ENCODE measurements at regions not wholly inside any gene's neighbourhood (a gene's known extent, or its start where the extent isn't known, plus 50 kb on each side); places are given as distances from the start of the nearest gene placed in this dataset.

- Histone ChIP-seq H3K4me2 (no peak overlapping the region), H3K27ac (no peak overlapping the region), H3K9me3 (no peaks in the 10 kb centered on the region), H3K4me3 (no peak overlapping the region), H3K4me1 (no peaks in the 10 kb centered on the region)
- no peak for FAIRE-seq
- ChIA-PET CTCF (no interaction called here), POLR2A (no interaction called here)
- WGBS (ENCODE audit: missing lambda C conversion rate) = 17% methylated on average over 3 of the region's 3 CpGs
- no peak for DNase-seq (ENCODE audit: low read depth in 1 of 2, low spot score in 1 of 2)
- no peak for ATAC-seq
- TF ChIP-seq FOSL2 (IDR thresholded peaks at IDR 0.05) (no peak), FOSL2 (CRISPR knock-in tag; IDR thresholded peaks at IDR 0.05) (no peak), BHLHE40 (IDR thresholded peaks at IDR 0.05; ENCODE audit: low read depth, low read length) (no peak)
These were observed 73.8 kb upstream of the OPCML start for GRCh38 chr11:133606124-133606523.

GRCh38 chr11:133605482-133605881, 73.2 kb upstream of the OPCML start:
- whole genome bisulfite sequencing (ENCODE audit: missing lambda C conversion rate) = 17% methylated on average over 2 of the region's 2 CpGs
- Histone ChIP-seq H3K4me3 (no peak overlapping the region), H3K4me2 (no peak overlapping the region), H3K9me3 (no peaks in the 10 kb centered on the region), H3K27ac (no peak overlapping the region), H3K4me1 (no peaks in the 10 kb centered on the region)
- FAIRE-seq = no peak
- CTCF ChIA-PET = no interaction called here
- DNase-seq (ENCODE audit: low read depth in 1 of 2, low spot score in 1 of 2) = no peak
- POLR2A ChIA-PET = no interaction called here
- no peak for TF ChIP-seq BCL3 (IDR thresholded peaks at IDR 0.05)
- TF ChIP-seq HDAC2 (IDR thresholded peaks at IDR 0.05) = no peak
- no peak for TF ChIP-seq PHF8 (IDR thresholded peaks at IDR 0.05; ENCODE audit: borderline replicate concordance, low read depth)
- no peak for TF ChIP-seq MAFK (IDR thresholded peaks at IDR 0.05; ENCODE audit: partially characterized antibody)
- no peak for TF ChIP-seq NFE2L2 (conservative IDR thresholded peaks at IDR 0.05; ENCODE audit: low read length)
- TF ChIP-seq ATOH8 (CRISPR knock-in tag; IDR thresholded peaks at IDR 0.05; ENCODE audit: low read depth) = no peak
- TF ChIP-seq E2F6 (IDR thresholded peaks at IDR 0.05; ENCODE audit: borderline replicate concordance, low read depth) = no peak
- TF ChIP-seq RCOR1 (IDR thresholded peaks at IDR 0.05; ENCODE audit: low read depth, low read length) = no peak
- no peak for TF ChIP-seq MAX (IDR thresholded peaks at IDR 0.05)
- TF ChIP-seq JUNB (IDR thresholded peaks at IDR 0.05) = no peak
- TF ChIP-seq POLR2A (IDR thresholded peaks at IDR 0.05; ENCODE audit: low read length) = no peak
- no peak for TF ChIP-seq HOXB13 (CRISPR knock-in tag; IDR thresholded peaks at IDR 0.05; ENCODE audit: low read depth)
- no peak for TF ChIP-seq NR3C1 (IDR thresholded peaks at IDR 0.05)
- no peak for TF ChIP-seq HOXB5 (CRISPR knock-in tag; IDR thresholded peaks at IDR 0.05)
- no peak for TF ChIP-seq FOSB (CRISPR knock-in tag; IDR thresholded peaks at IDR 0.05)
- no peak for TF ChIP-seq ESRRA (IDR thresholded peaks at IDR 0.05; ENCODE audit: borderline replicate concordance, low read length)
- no peak for TF ChIP-seq HEYL (CRISPR knock-in tag; IDR thresholded peaks at IDR 0.05)
- ATAC-seq = no peak

GRCh38 chr11:133601641-133602040, 69.3 kb upstream of the OPCML start:
- no peak overlapping the region for H3K27ac ChIP-seq
- ATAC-seq = no peak
- no peak overlapping the region for H3K4me3 ChIP-seq
- no peak for DNase-seq (ENCODE audit: low read depth in 1 of 2, low spot score in 1 of 2)
- no peak overlapping the region for H3K4me2 ChIP-seq
- H3K4me1 ChIP-seq = no peaks in the 10 kb centered on the region
- H3K9me3 ChIP-seq = no peaks in the 10 kb centered on the region
- 0% methylated on average over 3 of the region's 3 CpGs for WGBS (ENCODE audit: missing lambda C conversion rate)
- ChIA-PET CTCF (no interaction called here), POLR2A (no interaction called here)
- FAIRE-seq = no peak
- no peak for TF ChIP-seq ELK1 (IDR thresholded peaks at IDR 0.05; ENCODE audit: low read depth, low read length)
- TF ChIP-seq CBX8 (IDR thresholded peaks at IDR 0.05) = no peak
- TF ChIP-seq HDAC2 (IDR thresholded peaks at IDR 0.05) = no peak
- TF ChIP-seq KDM1A (IDR thresholded peaks at IDR 0.05; ENCODE audit: low read depth) = no peak
- no peak for TF ChIP-seq JUN (IDR thresholded peaks at IDR 0.05)
- TF ChIP-seq PBX3 (IDR thresholded peaks at IDR 0.05) = no peak
- TF ChIP-seq PHF8 (IDR thresholded peaks at IDR 0.05; ENCODE audit: borderline replicate concordance, low read depth) = no peak
- no peak for TF ChIP-seq KDM5A (IDR thresholded peaks at IDR 0.05)
- TF ChIP-seq ZNF302 (CRISPR knock-in tag; IDR thresholded peaks at IDR 0.05) = no peak
- no peak for TF ChIP-seq MAX (IDR thresholded peaks at IDR 0.05)
- TF ChIP-seq CBX2 (IDR thresholded peaks at IDR 0.05; ENCODE audit: borderline replicate concordance, low read depth) = no peak

Data from A549 (cell line).